Astrocyte (in vitro differentiated cells and primary cell): ENCODE measurements at regions not wholly inside any gene's neighbourhood (a gene's known extent, or its start where the extent isn't known, plus 50 kb on each side); places are given as distances from the start of the nearest gene placed in this dataset.

Experiments
- EZH2 ChIP-seq: IDR thresholded peaks from 2 replicates; pipeline ENCODE4 v1.6.1; 2012; ENCODE audit warnings: mild to moderate bottlenecking, low read length, inconsistent platforms; ENCODE audit not compliant: insufficient read depth
- TF ChIP-seq, protein P1 (sequence below): IDR thresholded peaks from 2 replicates; pipeline ENCODE4 v1.5.1; 2011; ENCODE audit warnings: low read depth, mild to moderate bottlenecking, inconsistent platforms, low read length, moderate library complexity; ENCODE audit not compliant: insufficient read depth

GRCh38 chr6:134706153-134706552, 243.7 kb downstream of the ALDH8A1 start:
- TF ChIP-seq, protein P1, sequence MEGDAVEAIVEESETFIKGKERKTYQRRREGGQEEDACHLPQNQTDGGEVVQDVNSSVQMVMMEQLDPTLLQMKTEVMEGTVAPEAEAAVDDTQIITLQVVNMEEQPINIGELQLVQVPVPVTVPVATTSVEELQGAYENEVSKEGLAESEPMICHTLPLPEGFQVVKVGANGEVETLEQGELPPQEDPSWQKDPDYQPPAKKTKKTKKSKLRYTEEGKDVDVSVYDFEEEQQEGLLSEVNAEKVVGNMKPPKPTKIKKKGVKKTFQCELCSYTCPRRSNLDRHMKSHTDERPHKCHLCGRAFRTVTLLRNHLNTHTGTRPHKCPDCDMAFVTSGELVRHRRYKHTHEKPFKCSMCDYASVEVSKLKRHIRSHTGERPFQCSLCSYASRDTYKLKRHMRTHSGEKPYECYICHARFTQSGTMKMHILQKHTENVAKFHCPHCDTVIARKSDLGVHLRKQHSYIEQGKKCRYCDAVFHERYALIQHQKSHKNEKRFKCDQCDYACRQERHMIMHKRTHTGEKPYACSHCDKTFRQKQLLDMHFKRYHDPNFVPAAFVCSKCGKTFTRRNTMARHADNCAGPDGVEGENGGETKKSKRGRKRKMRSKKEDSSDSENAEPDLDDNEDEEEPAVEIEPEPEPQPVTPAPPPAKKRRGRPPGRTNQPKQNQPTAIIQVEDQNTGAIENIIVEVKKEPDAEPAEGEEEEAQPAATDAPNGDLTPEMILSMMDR = no peak
- no peak for TF ChIP-seq EZH2
